ENCODE measurements at regions not wholly inside any gene's neighbourhood (a gene's known extent, or its start where the extent isn't known, plus 50 kb on each side); places are given as distances from the start of the nearest gene placed in this dataset.

DNA sequence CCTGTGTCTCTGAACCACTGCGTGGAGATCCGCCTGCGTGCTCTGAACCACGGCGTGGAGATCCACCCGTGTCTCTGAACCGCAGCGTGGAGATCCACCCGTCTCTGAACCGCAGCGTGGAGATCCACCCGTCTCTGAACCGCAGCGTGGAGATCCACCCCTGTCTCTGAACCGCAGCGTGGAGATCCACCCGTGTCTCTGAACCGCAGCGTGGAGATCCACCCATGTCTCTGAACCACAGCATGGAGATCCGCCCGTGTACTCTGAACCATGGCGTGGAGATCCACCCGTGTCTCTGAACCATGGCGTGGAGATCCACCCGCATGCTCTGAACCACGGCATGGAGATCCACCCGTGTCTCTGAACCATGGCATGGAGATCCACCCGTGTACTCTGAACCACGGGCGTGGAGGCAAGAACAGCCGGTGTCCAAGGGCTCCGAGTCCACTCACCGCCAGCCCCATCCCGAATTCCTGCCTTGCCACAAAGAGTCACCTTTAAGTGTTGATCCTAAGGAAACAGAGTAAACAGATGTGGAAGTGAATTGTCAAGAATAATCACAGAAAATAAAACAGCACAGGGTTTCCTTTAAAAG is 659.4 kb downstream of the BRD1 start:
- no peaks in the 10 kb centered on the region for H3F3A ChIP-seq (ENCODE audit: insufficient read depth)
- TF ChIP-seq, protein P1, sequence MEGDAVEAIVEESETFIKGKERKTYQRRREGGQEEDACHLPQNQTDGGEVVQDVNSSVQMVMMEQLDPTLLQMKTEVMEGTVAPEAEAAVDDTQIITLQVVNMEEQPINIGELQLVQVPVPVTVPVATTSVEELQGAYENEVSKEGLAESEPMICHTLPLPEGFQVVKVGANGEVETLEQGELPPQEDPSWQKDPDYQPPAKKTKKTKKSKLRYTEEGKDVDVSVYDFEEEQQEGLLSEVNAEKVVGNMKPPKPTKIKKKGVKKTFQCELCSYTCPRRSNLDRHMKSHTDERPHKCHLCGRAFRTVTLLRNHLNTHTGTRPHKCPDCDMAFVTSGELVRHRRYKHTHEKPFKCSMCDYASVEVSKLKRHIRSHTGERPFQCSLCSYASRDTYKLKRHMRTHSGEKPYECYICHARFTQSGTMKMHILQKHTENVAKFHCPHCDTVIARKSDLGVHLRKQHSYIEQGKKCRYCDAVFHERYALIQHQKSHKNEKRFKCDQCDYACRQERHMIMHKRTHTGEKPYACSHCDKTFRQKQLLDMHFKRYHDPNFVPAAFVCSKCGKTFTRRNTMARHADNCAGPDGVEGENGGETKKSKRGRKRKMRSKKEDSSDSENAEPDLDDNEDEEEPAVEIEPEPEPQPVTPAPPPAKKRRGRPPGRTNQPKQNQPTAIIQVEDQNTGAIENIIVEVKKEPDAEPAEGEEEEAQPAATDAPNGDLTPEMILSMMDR (IDR thresholded peaks at IDR 0.05; ENCODE audit: insufficient read depth, low read length, poor library complexity, severe bottlenecking): no peak
- TF ChIP-seq EZH2phosphoT487 (conservative IDR thresholded peaks at IDR 0.05; ENCODE audit: low read length): no peak
- H2AFZ ChIP-seq (ENCODE audit: low read depth, low read length, severe bottlenecking): no peak overlapping the region
- H3K79me2 ChIP-seq (ENCODE audit: insufficient read depth, low read length): no peaks in the 10 kb centered on the region
- H3K9me3 ChIP-seq (ENCODE audit: insufficient read depth, low read length): no peaks in the 10 kb centered on the region
- no peak overlapping the region for H3K4me3 ChIP-seq (ENCODE audit: insufficient read depth, low read length, poor library complexity, severe bottlenecking)
- H3K9me2 ChIP-seq (replicated peaks; ENCODE audit: insufficient read depth, low read length): no peaks in the 10 kb centered on the region
- H3K36me3 ChIP-seq (ENCODE audit: low read length): no peaks in the 10 kb centered on the region
- H3K9ac ChIP-seq (ENCODE audit: low read length): no peak overlapping the region
- no peaks in the 10 kb centered on the region for H4K20me1 ChIP-seq (ENCODE audit: low read depth, low read length)
- no peak overlapping the region for H3K4me2 ChIP-seq (ENCODE audit: low read depth, low read length, poor library complexity, severe bottlenecking)
- H3K27ac ChIP-seq (ENCODE audit: low read depth, low read length): no peak overlapping the region
- H3K27me3 ChIP-seq (ENCODE audit: low read length): no peaks in the 10 kb centered on the region

DNA sequence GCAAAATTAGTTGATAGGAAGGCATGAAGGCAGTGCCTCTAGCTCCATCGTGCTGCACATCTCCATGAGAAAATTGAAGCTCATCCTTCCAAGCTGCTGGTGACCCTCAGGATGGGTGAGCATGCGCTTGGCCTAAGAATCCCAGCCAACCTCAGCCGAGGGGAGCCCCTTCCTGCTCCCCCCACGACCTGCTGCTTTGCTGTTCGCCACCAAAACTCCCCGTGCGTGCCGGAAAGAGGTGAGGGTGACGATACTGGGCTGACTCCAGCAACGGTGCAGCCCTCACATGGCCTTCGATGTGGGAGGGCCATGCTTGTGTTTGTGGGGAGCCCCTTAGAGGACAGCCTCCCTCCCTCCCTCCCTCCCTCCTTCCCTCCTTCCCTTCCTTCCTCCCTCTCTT is 660.9 kb downstream of the BRD1 start:
- H3K27ac ChIP-seq (ENCODE audit: low read depth, low read length): no peak overlapping the region
- H3K9me2 ChIP-seq (replicated peaks; ENCODE audit: insufficient read depth, low read length): no peaks in the 10 kb centered on the region
- no peak overlapping the region for H3K4me3 ChIP-seq (ENCODE audit: insufficient read depth, low read length, poor library complexity, severe bottlenecking)
- H3K36me3 ChIP-seq (ENCODE audit: low read length): no peaks in the 10 kb centered on the region
- no peaks in the 10 kb centered on the region for H3K27me3 ChIP-seq (ENCODE audit: low read length)
- no peaks in the 10 kb centered on the region for H4K20me1 ChIP-seq (ENCODE audit: low read depth, low read length)
- H3F3A ChIP-seq (ENCODE audit: insufficient read depth): no peaks in the 10 kb centered on the region
- no peak overlapping the region for H2AFZ ChIP-seq (ENCODE audit: low read depth, low read length, severe bottlenecking)
- no peak overlapping the region for H3K4me2 ChIP-seq (ENCODE audit: low read depth, low read length, poor library complexity, severe bottlenecking)
- no peaks in the 10 kb centered on the region for H3K9me3 ChIP-seq (ENCODE audit: insufficient read depth, low read length)
- no peaks in the 10 kb centered on the region for H3K79me2 ChIP-seq (ENCODE audit: insufficient read depth, low read length)
- no peak overlapping the region for H3K9ac ChIP-seq (ENCODE audit: low read length)
- no peak for TF ChIP-seq EZH2phosphoT487 (conservative IDR thresholded peaks at IDR 0.05; ENCODE audit: low read length)
- TF ChIP-seq, protein P1 (IDR thresholded peaks at IDR 0.05; ENCODE audit: insufficient read depth, low read length, poor library complexity, severe bottlenecking): no peak

GRCh38 chr22:49166211-49166610 is 661.5 kb downstream of the BRD1 start:
- Histone ChIP-seq H3K4me3 (ENCODE audit: insufficient read depth, low read length, poor library complexity, severe bottlenecking) (no peak overlapping the region), H3K27me3 (ENCODE audit: low read length) (no peaks in the 10 kb centered on the region), H3K9me2 (replicated peaks; ENCODE audit: insufficient read depth, low read length) (no peaks in the 10 kb centered on the region), H2AFZ (ENCODE audit: low read depth, low read length, severe bottlenecking) (no peak overlapping the region), H3K4me2 (ENCODE audit: low read depth, low read length, poor library complexity, severe bottlenecking) (no peak overlapping the region), H3K27ac (ENCODE audit: low read depth, low read length) (no peak overlapping the region), H4K20me1 (ENCODE audit: low read depth, low read length) (no peaks in the 10 kb centered on the region), H3K9ac (ENCODE audit: low read length) (no peak overlapping the region), H3F3A (ENCODE audit: insufficient read depth) (no peaks in the 10 kb centered on the region), H3K9me3 (ENCODE audit: insufficient read depth, low read length) (no peaks in the 10 kb centered on the region), H3K36me3 (ENCODE audit: low read length) (no peaks in the 10 kb centered on the region), H3K79me2 (ENCODE audit: insufficient read depth, low read length) (no peaks in the 10 kb centered on the region)
- TF ChIP-seq, protein P1 (IDR thresholded peaks at IDR 0.05; ENCODE audit: insufficient read depth, low read length, poor library complexity, severe bottlenecking): no peak
- TF ChIP-seq EZH2phosphoT487 (conservative IDR thresholded peaks at IDR 0.05; ENCODE audit: low read length): no peak
